A549 (cell line): ENCODE measurements at regions not wholly inside any gene's neighbourhood (a gene's known extent, or its start where the extent isn't known, plus 50 kb on each side); places are given as distances from the start of the nearest gene placed in this dataset.

Experiments
- CTCF ChIP-seq: fragments of >200 bp; sonication (Bioruptor Twin); formaldehyde crosslinking; IDR thresholded peaks from 3 replicates; pipeline ENCODE4 v1.5.1; 2016
- EHMT2 ChIP-seq: fragments of 200-600 bp; sonication (generic); IDR thresholded peaks from 2 replicates; pipeline ENCODE4 v1.6.1; 2016; ENCODE audit warnings: antibody characterized with exemption, low read depth, mild to moderate bottlenecking, moderate library complexity
- EP300 ChIP-seq, 2 experiments: fragments of >200 bp; sonication (Bioruptor Twin); formaldehyde crosslinking; IDR thresholded peaks; 2 replicates in 1 of 2; 3 replicates in 1 of 2; pipeline ENCODE4 v1.6.1; 2016 to 2017
- HMGXB4 ChIP-seq: fragments of 250-450 bp; sonication (Bioruptor Pico); IDR thresholded peaks from 2 replicates; pipeline ENCODE4 v1.5.0; 2021; ENCODE audit warnings: mild to moderate bottlenecking, moderate library complexity, borderline replicate concordance
- KDM1A ChIP-seq: fragments of 200-600 bp; sonication (generic); IDR thresholded peaks from 2 replicates; pipeline ENCODE4 v1.6.1; 2016; ENCODE audit warnings: low read depth, mild to moderate bottlenecking
- MAFK ChIP-seq: fragments of 450-650 bp; IDR thresholded peaks from 2 replicates; pipeline ENCODE4 v1.6.1; 2014; ENCODE audit not compliant: partially characterized antibody
- MAX ChIP-seq: IDR thresholded peaks from 2 replicates; pipeline ENCODE4 v1.6.1; 2012
- NPAS2 ChIP-seq: fragments of 250-450 bp; sonication (Bioruptor Pico); IDR thresholded peaks from 2 replicates; pipeline ENCODE4 v1.8.0; 2022; ENCODE audit warnings: mild to moderate bottlenecking, moderate library complexity, borderline replicate concordance
- NR3C1 ChIP-seq: fragments of >200 bp; sonication (Bioruptor Twin); formaldehyde crosslinking; IDR thresholded peaks from 3 replicates; pipeline ENCODE4 v1.6.1; 2017
- POLR2A ChIP-seq: IDR thresholded peaks from 2 replicates; pipeline ENCODE4 v1.6.1; 2012; ENCODE audit warnings: mild to moderate bottlenecking, low read length
- RAD21 ChIP-seq, 2 experiments: fragments of >200 bp in 1 of 2; sonication (Bioruptor Twin) in 1 of 2; formaldehyde crosslinking in 1 of 2; IDR thresholded peaks in 1 of 2; conservative IDR thresholded peaks in 1 of 2; 2 replicates in 1 of 2; 3 replicates in 1 of 2; pipeline ENCODE4 v1.6.1; 2012 to 2018; ENCODE audit warnings: inconsistent platforms in 1 of 2
- USF2 ChIP-seq: fragments of 450-650 bp; IDR thresholded peaks from 2 replicates; pipeline ENCODE4 v1.6.1; 2014; ENCODE audit warnings: antibody characterized with exemption
- ZNF302 ChIP-seq: fragments of 250-450 bp; sonication (Bioruptor Pico); IDR thresholded peaks from 2 replicates; pipeline ENCODE4 v1.9.0; 2021; ENCODE audit warnings: inconsistent platforms, mild to moderate bottlenecking, moderate library complexity

GRCh38 chr2:217337771-217338170, 477.9 kb upstream of the TNP1 start:
- TF ChIP-seq EHMT2 (no peak), MAX (no peak), CTCF (no peak), POLR2A (no peak), ZNF302 (CRISPR knock-in tag) (no peak), NPAS2 (no peak), USF2 (no peak), NR3C1 (no peak), KDM1A (no peak), RAD21 (conservative IDR thresholded peaks at IDR 0.05 in 1 of 2, IDR thresholded peaks at IDR 0.05 in 1 of 2) (no peak), EP300 (IDR thresholded peaks at IDR 0.05) (no peak), HMGXB4 (CRISPR knock-in tag) (no peak), MAFK (no peak)
